IPS-11a (cell line): ENCODE measurements at regions not wholly inside any gene's neighbourhood (a gene's known extent, or its start where the extent isn't known, plus 50 kb on each side); places are given as distances from the start of the nearest gene placed in this dataset.
"Not testable (repeated sequence)": the region's sequence is repeated elsewhere in the genome, so short reads cannot be mapped to it uniquely, and the experiment has no call there.

Experiments
- H3K4me3 ChIP-seq: one replicate; pipeline ENCODE4 v1.5.1; 2013; ENCODE audit warnings: low read depth, low read length, control low read depth

GRCh38 chr21:35457097-35457804 lies 408.1 kb upstream of the RUNX1 start:
- H3K4me3 ChIP-seq, result no peak overlapping the region

GRCh38 chr21:35451276-35451675 lies 402.2 kb upstream of the RUNX1 start:
- no peak overlapping the region for H3K4me3 ChIP-seq

- no peak overlapping the region for H3K4me3 ChIP-seq
Measured at GRCh38 chr21:35450830-35451229, 401.7 kb upstream of the RUNX1 start.

GRCh38 chr21:35449846-35450245 lies 400.7 kb upstream of the RUNX1 start:
- no peak overlapping the region for H3K4me3 ChIP-seq

- H3K4me3 ChIP-seq, result no peak overlapping the region
Measured at GRCh38 chr21:35448876-35449599, 399.9 kb upstream of the RUNX1 start.

GRCh38 chr21:35444391-35444790 lies 395.3 kb upstream of the RUNX1 start:
- H3K4me3 ChIP-seq, result no peak overlapping the region

- no peak overlapping the region for H3K4me3 ChIP-seq
Measured at GRCh38 chr21:35441868-35442582, 392.9 kb upstream of the RUNX1 start.

GRCh38 chr21:35438643-35439404 lies 389.7 kb upstream of the RUNX1 start:
- H3K4me3 ChIP-seq, result no peak overlapping the region

GRCh38 chr21:35437941-35438340 lies 388.8 kb upstream of the RUNX1 start:
- H3K4me3 ChIP-seq, result no peak overlapping the region

- H3K4me3 ChIP-seq, result no peak overlapping the region
Measured at GRCh38 chr21:35436899-35437298, 387.8 kb upstream of the RUNX1 start.

GRCh38 chr21:35432601-35433000 lies 383.5 kb upstream of the RUNX1 start:
- H3K4me3 ChIP-seq, result not testable (repeated sequence)

GRCh38 chr21:35430260-35430659 lies 381.2 kb upstream of the RUNX1 start:
- H3K4me3 ChIP-seq, result no peak overlapping the region

- no peak overlapping the region for H3K4me3 ChIP-seq
Measured at GRCh38 chr21:35428937-35429336, 379.8 kb upstream of the RUNX1 start.

GRCh38 chr21:35428489-35428888 lies 379.4 kb upstream of the RUNX1 start:
- H3K4me3 ChIP-seq, result no peak overlapping the region

GRCh38 chr21:35428001-35428320 lies 378.9 kb upstream of the RUNX1 start:
- no peak overlapping the region for H3K4me3 ChIP-seq

GRCh38 chr21:35427320-35428000 lies 378.4 kb upstream of the RUNX1 start:
- no peak overlapping the region for H3K4me3 ChIP-seq

GRCh38 chr21:35426897-35427296 lies 377.8 kb upstream of the RUNX1 start:
- H3K4me3 ChIP-seq, result no peak overlapping the region

- no peak overlapping the region for H3K4me3 ChIP-seq
Measured at GRCh38 chr21:35426469-35426868, 377.4 kb upstream of the RUNX1 start.

- no peak overlapping the region for H3K4me3 ChIP-seq
Measured at GRCh38 chr21:35424122-35424521, 375.0 kb upstream of the RUNX1 start.

- H3K4me3 ChIP-seq, result no peak overlapping the region
Measured at GRCh38 chr21:35423709-35424108, 374.6 kb upstream of the RUNX1 start.

GRCh38 chr21:35422011-35422410 lies 372.9 kb upstream of the RUNX1 start:
- no peak overlapping the region for H3K4me3 ChIP-seq
